ENCODE measurements at regions not wholly inside any gene's neighbourhood (a gene's known extent, or its start where the extent isn't known, plus 50 kb on each side); places are given as distances from the start of the nearest gene placed in this dataset.
"Not testable (repeated sequence)": the region's sequence is repeated elsewhere in the genome, so short reads cannot be mapped to it uniquely, and the experiment has no call there.

- DNase-seq (ENCODE audit: low read depth): no peak
Observed at GRCh38 chr2:145824384-145824783, 1304.5 kb upstream of the ZEB2 start.

- DNase-seq (ENCODE audit: low read depth): no peak
Observed at GRCh38 chr2:145822892-145823534, 1303.1 kb upstream of the ZEB2 start.

- no peak for DNase-seq (ENCODE audit: low read depth)
Observed at GRCh38 chr2:145820651-145821050, 1300.7 kb upstream of the ZEB2 start.

- DNase-seq (ENCODE audit: low read depth): no peak
Observed at GRCh38 chr2:145818890-145819504, 1299.1 kb upstream of the ZEB2 start.

- DNase-seq (ENCODE audit: low read depth): peak; percentile 13
Observed at GRCh38 chr2:145815933-145816332, 1296.0 kb upstream of the ZEB2 start.

- DNase-seq (ENCODE audit: low read depth): no peak
Observed at GRCh38 chr2:145813481-145813880, 1293.6 kb upstream of the ZEB2 start.

DNA sequence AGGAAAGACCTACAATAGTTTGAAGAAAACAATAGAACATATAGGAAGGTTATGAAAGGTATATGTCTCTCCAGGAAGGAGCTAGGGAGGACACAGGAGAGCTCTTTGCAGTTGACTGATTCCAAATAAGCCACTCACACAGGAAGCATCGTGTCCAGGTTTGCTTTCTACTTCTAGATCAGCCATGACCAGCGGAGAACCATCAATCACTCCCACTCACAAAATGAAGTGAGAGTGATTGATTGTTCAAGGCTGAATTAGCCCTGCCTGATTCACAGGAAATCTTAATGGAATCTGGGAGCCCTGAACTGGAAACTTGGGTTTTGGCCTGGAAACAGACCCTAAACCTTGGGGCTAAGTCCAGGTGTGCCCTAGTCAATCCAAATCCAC, 1292.2 kb upstream of the ZEB2 start:
- no peak for DNase-seq (ENCODE audit: low read depth)

DNA sequence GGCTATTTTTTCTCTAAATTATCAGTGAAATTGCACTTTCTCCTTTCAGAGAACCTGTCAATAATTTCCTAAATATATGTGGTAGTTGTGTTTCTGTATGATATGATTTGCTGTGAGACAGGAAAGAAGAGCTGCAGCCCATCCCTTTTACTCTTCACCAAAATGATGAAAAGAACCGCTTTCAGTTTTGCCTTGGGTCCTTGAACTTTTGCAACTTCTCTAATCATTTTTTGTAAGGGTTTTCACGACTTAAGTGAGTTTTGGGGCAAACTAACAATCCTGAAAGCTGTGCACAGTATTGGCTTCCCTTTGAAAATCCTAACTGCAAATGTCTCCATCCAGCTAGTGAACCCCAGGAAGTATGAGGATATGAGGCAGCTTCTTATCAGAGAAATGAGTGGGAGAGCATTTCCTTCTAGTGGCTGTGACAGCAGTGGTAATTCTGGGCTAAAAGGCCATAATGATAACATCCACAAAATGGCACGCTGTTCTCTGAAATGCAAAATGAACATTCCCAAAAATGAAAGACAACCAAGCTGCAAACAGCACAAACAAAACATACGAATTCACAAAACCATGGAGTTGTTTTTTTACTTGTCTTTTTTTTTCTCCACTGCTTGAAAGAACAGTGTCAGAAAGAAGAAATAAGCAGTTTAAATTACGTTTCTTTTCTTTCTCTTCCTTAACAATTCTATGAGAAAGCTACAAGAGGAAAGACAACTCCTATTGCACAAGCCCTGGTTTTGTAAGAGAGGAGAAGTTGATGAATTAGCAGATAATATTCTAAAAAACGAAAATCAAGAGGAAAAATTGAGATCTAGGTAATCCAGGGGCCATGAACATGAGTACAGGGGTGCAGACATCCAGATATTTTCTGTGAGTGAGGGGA, 1291.6 kb upstream of the ZEB2 start:
- DNase-seq (ENCODE audit: low read depth): no peak

- no peak for DNase-seq (ENCODE audit: low read depth)
Observed at GRCh38 chr2:145807968-145808367, 1288.0 kb upstream of the ZEB2 start.

- DNase-seq (ENCODE audit: low read depth): no peak
Observed at GRCh38 chr2:145807554-145807953, 1287.6 kb upstream of the ZEB2 start.

GRCh38 chr2:145806546-145806945, 1286.6 kb upstream of the ZEB2 start:
- DNase-seq (ENCODE audit: low read depth): no peak

DNA sequence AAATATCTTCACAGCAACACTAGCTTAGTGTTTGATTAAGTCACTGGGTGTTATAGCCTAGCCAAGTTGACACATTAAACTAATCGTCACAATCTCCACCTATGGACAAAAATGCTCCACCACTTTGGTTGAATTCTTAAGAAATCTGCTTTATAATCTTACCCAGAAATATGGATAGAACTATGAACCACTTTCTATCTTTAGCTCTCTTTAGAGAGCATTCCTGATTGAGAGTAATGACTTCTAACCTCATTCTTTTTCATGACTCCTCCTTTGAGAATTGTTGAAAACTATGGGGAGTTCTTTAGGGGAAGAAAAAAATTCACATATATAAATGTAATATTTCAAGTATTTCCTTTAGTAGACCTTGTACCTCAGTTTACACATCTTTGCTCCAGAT, 1282.2 kb upstream of the ZEB2 start:
- DNase-seq (ENCODE audit: low read depth): no peak

DNA sequence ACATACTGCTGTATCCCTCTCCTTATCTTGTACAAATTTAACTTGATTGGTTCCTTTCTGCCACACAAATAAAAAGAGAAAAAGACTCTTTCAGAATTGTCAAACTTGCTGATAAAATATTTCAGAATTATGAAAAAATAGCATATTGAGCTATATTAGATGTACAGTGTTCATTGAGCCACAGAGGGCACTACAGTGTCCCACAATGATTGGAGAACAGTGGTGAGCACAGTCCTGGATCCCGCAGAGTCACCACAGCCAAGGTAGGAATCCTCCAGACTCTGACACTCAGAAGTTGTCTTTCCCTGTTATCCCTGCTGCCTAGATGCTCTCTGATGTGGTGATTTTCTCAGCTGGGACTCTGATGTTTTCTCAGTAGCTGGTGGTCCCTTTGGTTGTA, 1281.3 kb upstream of the ZEB2 start:
- no peak for DNase-seq (ENCODE audit: low read depth)

DNA sequence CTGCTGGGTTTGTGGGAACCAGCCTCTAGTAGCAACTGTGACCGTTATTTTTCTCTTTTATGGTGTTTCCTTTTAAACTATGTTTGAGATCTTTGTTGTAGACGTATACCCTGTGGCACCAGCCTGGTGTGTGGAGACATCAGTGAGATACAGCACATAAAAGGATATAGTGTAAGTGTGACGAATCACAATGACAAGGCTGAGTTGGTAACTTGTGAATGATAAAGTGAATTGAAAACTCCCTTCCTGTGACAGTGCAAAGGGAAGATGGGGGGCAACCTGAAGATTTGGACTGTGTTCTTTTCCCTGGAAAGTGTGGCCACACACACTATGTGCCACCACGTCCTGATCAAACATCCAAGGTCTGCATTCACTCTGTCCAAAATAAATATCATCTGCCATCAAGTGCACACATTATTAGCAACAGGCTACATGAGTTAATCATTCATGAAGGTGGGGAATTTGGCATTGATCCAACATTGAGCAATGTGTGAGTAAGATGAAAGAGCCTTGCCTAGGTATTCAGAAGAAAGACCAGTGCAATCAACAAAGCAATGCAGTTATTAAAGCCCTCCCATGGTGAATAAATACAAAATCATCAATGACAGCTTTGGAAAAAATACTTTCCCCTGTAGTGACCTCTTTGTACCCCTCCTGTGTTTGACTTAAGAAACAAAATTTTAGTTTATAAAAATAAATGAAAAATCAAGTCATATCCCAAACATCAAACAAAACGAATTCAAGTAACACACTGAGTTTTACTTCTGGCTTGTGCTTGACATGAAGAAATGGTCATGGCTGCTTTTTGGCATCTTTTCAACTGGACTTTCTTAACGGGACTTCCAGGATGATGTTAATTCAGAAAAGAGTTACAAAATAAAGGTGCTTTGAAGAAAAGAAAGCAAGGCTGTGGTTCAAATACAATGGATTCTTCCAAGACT, 1280.5 kb upstream of the ZEB2 start:
- DNase-seq (ENCODE audit: low read depth): no peak

- no peak for DNase-seq (ENCODE audit: low read depth)
Observed at GRCh38 chr2:145799595-145800108, 1279.7 kb upstream of the ZEB2 start.

DNA sequence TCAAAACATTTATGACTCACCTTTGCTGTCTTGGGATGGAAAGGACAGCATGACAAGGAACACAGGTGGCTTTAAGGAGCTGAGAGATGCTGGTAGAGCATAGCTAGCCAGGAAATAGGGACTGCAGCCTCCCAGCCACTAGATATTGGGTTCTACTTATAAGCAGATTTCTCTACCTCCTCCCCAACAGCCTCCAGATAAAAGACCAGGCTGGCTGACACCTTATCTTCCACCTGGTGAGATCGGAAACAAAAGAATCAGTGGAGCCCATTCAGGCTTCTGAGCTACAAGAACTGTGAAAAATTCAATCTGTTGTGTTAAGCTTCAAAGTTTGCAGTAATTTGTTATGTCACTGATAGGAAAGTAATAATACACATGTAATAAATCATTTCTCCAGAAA, 1278.5 kb upstream of the ZEB2 start:
- no peak for DNase-seq (ENCODE audit: low read depth)

DNA sequence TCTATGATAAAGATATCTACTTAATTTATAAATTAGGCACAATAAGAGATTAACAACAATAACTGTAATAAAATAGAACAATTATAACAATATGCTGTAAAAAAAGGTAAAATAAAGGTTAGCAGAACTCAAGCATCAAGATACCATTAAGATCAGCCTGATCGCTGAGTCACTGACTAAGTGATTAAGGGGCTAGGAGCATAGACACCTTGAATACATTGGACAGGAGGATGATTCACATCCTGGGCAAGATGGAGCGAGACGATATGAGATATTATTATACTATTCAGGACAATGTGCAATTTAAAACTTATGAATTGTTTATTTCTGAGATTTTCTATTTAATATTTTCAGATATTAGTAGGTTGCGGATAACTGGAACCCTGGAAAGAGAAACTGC, 1277.8 kb upstream of the ZEB2 start:
- DNase-seq (ENCODE audit: low read depth): no peak

DNA sequence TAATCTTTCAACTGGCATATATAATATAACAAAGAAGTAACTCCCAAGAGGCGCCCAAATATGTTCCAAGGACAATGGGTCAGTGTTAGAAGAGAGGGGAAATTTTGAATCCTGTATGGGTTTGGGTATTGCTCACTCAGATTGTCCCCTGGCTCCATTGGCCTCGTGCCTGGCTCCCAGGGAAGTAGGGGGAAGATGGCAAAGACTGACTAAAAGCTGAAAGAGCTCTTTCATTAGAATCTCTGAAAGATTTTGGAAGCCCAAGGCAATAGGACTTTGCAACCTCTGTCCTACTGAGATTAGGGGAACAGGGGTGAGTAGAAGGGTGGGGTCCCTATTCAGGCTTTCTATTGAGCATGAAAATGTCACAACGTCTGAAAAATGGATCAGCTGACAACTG, 1272.8 kb upstream of the ZEB2 start:
- DNase-seq (ENCODE audit: low read depth): no peak

DNA sequence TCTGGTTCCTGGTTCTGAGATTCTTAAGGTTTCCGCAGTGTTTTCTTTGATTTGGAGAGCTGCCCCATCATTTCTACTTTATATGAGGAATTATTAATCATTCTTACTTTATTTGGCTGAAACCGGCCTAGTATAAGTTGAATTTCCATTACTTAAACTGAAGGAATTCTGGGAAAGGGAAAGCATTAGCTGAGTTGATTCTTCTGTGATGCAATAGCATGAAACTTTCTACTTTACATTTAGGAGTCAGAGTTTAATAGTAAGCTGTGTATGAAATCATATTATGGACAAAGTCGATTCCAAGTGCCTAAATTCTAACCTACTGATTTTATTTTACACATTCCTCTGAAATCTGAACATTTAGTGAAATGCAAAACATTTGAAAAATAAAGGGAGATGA, 1269.7 kb upstream of the ZEB2 start:
- no peak for DNase-seq (ENCODE audit: low read depth)

- not testable (repeated sequence) for DNase-seq (ENCODE audit: low read depth)
Observed at GRCh38 chr2:145787597-145788361, 1267.9 kb upstream of the ZEB2 start.

DNA sequence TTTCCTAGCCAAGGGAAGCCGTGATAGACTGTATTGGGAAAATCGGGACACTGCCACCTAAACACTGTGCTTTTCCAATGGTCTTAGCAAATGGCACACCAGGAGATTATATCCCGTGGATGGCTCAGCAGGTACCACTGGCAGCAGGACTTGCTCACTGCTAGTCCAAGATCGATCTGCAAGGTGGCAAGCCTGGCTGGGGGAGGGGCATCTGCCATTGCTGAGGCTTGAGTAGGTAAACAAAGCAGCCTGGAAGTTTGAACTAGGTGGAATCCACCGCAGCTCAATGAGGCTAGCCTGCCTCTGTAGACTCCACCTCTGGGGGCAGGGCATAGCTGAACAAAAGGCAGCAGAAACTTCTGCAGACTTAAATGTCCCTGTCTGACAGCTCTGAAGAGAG, 1262.7 kb upstream of the ZEB2 start:
- DNase-seq (ENCODE audit: low read depth): not testable (repeated sequence)
